ENCODE measurements at regions not wholly inside any gene's neighbourhood (a gene's known extent, or its start where the extent isn't known, plus 50 kb on each side); places are given as distances from the start of the nearest gene placed in this dataset.

DNA sequence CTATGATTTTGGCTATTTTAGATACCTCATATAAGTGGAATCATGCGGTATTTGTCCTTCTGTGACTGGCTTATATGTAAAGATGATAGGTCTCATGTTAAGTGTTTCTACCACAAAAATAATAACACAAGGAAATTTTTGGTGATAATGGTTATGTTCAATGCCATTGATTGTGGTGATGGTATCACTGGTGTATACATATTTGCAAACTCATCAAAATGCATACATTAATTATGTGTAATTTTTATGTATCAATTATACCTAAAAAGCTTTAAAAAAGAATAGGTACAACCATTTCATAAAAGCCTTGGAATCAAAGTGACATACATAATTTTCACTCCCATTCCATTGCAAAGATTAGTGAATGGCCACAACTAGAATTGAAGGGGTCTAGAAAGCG is 178.3 kb upstream of the FMR1 start:
- TF ChIP-seq POLR2AphosphoS5 (IDR thresholded peaks at IDR 0.05): no peak
- TF ChIP-seq, protein P1, sequence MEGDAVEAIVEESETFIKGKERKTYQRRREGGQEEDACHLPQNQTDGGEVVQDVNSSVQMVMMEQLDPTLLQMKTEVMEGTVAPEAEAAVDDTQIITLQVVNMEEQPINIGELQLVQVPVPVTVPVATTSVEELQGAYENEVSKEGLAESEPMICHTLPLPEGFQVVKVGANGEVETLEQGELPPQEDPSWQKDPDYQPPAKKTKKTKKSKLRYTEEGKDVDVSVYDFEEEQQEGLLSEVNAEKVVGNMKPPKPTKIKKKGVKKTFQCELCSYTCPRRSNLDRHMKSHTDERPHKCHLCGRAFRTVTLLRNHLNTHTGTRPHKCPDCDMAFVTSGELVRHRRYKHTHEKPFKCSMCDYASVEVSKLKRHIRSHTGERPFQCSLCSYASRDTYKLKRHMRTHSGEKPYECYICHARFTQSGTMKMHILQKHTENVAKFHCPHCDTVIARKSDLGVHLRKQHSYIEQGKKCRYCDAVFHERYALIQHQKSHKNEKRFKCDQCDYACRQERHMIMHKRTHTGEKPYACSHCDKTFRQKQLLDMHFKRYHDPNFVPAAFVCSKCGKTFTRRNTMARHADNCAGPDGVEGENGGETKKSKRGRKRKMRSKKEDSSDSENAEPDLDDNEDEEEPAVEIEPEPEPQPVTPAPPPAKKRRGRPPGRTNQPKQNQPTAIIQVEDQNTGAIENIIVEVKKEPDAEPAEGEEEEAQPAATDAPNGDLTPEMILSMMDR (IDR thresholded peaks at IDR 0.05): no peak
